K562 (cell line): ENCODE measurements at regions not wholly inside any gene's neighbourhood (a gene's known extent, or its start where the extent isn't known, plus 50 kb on each side); places are given as distances from the start of the nearest gene placed in this dataset.

Experiments used
- CBX3 ChIP-seq, 2 experiments: IDR thresholded peaks; 1 replicate in 1 of 2; 2 replicates in 1 of 2; pipeline ENCODE4 v1.6.1; 2012; ENCODE audit warnings: inconsistent platforms in 2 of 2, low read length in 2 of 2, borderline replicate concordance in 1 of 2, control low read depth in 1 of 2
- CHCHD3 ChIP-seq: fragments of 250-450 bp; sonication (Bioruptor Pico); IDR thresholded peaks from 2 replicates; pipeline ENCODE4 v2.1.2; 2022; ENCODE audit warnings: mild to moderate bottlenecking
- HIVEP1 ChIP-seq: fragments of 250-450 bp; sonication (Bioruptor Pico); IDR thresholded peaks from 2 replicates; pipeline ENCODE4 v1.4.0; 2020; ENCODE audit warnings: mild to moderate bottlenecking
- JUN ChIP-seq, 2 experiments: sonication (generic) in 1 of 2; formaldehyde crosslinking in 1 of 2; IDR thresholded peaks; 2 replicates each; pipeline versions ENCODE4 v1.6.1 to v1.8.0; 2012 to 2022; ENCODE audit warnings: borderline replicate concordance in 2 of 2, mild to moderate bottlenecking in 2 of 2, improper control_type of control experiment in 1 of 2, low read depth in 1 of 2, low read length in 1 of 2, missing genetic modification reagents in 1 of 2
- JUNB ChIP-seq: fragments of 450-650 bp; formaldehyde crosslinking; conservative IDR thresholded peaks from 2 replicates; pipeline ENCODE4 v1.4.0; 2020; ENCODE audit warnings: mild to moderate bottlenecking
- KLF6 ChIP-seq: fragments of 250-450 bp; sonication (Bioruptor Pico); IDR thresholded peaks from 2 replicates; pipeline ENCODE4 v1.4.0; 2020; ENCODE audit warnings: mild to moderate bottlenecking, moderate library complexity, borderline replicate concordance
- MAZ ChIP-seq, 2 experiments: fragments of 450-650 bp in 1 of 2; sonication (generic) in 1 of 2; formaldehyde crosslinking; IDR thresholded peaks in 1 of 2; conservative IDR thresholded peaks in 1 of 2; 2 replicates each; pipeline versions ENCODE4 v1.4.0 to v1.5.0; 2020; ENCODE audit warnings: mild to moderate bottlenecking in 1 of 2, missing genetic modification reagents in 1 of 2
- NR2C2 ChIP-seq, 2 experiments: fragments of 200-800 bp in 1 of 2; sonication (Bioruptor generic) in 1 of 2; sonication (generic) in 1 of 2; formaldehyde crosslinking in 1 of 2; IDR thresholded peaks; 2 replicates each; pipeline versions ENCODE4 v1.6.1 to v1.8.0; 2016 to 2022; ENCODE audit warnings: mild to moderate bottlenecking in 1 of 2, missing compliant biosample characterization in 1 of 2, missing genetic modification characterization in 1 of 2, missing genetic modification reagents in 1 of 2
- TAL1 ChIP-seq: fragments of 450-650 bp; IDR thresholded peaks from 2 replicates; pipeline ENCODE4 v1.6.1; 2016; ENCODE audit warnings: mild to moderate bottlenecking
- ZFP36 ChIP-seq: fragments of 150-350 bp; IDR thresholded peaks from 2 replicates; pipeline ENCODE4 v1.6.1; 2018; ENCODE audit warnings: low read length, low read depth; ENCODE audit not compliant: partially characterized antibody
- ZNF274 ChIP-seq: IDR thresholded peaks from 2 replicates; pipeline ENCODE4 v1.6.1; 2011; ENCODE audit warnings: low read depth, mild to moderate bottlenecking, low read length, moderate library complexity, borderline replicate concordance
- ZNF551 ChIP-seq: fragments of 250-450 bp; sonication (Bioruptor Pico); IDR thresholded peaks from 2 replicates; pipeline ENCODE4 v1.5.0; 2021; ENCODE audit warnings: mild to moderate bottlenecking, moderate library complexity
- ZNF586 ChIP-seq: fragments of 450-650 bp; formaldehyde crosslinking; conservative IDR thresholded peaks from 2 replicates; pipeline ENCODE4 v1.4.0; 2020; ENCODE audit warnings: mild to moderate bottlenecking, moderate library complexity
- TF ChIP-seq, protein P1 (sequence below): fragments of 250-450 bp; sonication (Bioruptor Pico); IDR thresholded peaks from 2 replicates; pipeline ENCODE4 v1.4.0; 2020
- TF ChIP-seq, protein P2 (sequence below): fragments of 450-650 bp; IDR thresholded peaks from 2 replicates; pipeline ENCODE4 v1.6.1; 2014; ENCODE audit warnings: low read depth, mild to moderate bottlenecking, moderate library complexity, borderline replicate concordance
- TF ChIP-seq, protein P3 (sequence below): fragments of 450-650 bp; conservative IDR thresholded peaks from 2 replicates; pipeline ENCODE4 v1.6.1; 2016; ENCODE audit warnings: missing genetic modification characterization, low read depth, mild to moderate bottlenecking, control low read depth, missing compliant biosample characterization

DNA sequence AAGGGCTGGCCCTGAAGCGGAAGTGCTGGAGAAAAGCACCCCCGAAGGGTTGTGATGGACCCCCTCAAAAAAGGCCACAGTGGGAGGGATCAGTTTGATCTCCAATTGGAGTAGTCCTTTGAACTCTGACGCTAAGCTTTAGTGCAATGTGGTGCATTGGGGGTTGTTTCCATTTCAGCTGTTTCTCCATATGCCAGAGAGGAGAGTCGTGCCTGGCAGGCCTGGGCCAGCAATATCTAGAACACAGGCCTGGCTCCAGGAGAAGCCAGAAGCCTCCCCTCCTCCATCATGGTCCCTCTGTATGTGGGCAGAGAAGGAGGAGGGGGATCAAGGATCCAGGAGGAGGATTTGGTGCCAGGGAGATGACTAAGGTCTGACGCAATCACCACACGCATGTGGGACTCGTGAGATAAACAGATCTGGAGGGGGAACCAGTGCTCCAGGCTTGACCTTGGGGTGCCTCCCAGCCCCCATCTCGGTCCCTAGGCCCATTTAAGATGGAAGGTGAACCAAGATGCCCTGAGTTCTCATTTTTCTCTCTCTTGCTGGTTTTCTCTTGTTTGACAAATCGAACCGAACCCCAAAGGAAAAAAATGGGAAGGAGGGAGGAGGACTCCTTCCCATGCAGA is 517.4 kb upstream of the JARID2 start (continued):
- TF ChIP-seq, protein P1, sequence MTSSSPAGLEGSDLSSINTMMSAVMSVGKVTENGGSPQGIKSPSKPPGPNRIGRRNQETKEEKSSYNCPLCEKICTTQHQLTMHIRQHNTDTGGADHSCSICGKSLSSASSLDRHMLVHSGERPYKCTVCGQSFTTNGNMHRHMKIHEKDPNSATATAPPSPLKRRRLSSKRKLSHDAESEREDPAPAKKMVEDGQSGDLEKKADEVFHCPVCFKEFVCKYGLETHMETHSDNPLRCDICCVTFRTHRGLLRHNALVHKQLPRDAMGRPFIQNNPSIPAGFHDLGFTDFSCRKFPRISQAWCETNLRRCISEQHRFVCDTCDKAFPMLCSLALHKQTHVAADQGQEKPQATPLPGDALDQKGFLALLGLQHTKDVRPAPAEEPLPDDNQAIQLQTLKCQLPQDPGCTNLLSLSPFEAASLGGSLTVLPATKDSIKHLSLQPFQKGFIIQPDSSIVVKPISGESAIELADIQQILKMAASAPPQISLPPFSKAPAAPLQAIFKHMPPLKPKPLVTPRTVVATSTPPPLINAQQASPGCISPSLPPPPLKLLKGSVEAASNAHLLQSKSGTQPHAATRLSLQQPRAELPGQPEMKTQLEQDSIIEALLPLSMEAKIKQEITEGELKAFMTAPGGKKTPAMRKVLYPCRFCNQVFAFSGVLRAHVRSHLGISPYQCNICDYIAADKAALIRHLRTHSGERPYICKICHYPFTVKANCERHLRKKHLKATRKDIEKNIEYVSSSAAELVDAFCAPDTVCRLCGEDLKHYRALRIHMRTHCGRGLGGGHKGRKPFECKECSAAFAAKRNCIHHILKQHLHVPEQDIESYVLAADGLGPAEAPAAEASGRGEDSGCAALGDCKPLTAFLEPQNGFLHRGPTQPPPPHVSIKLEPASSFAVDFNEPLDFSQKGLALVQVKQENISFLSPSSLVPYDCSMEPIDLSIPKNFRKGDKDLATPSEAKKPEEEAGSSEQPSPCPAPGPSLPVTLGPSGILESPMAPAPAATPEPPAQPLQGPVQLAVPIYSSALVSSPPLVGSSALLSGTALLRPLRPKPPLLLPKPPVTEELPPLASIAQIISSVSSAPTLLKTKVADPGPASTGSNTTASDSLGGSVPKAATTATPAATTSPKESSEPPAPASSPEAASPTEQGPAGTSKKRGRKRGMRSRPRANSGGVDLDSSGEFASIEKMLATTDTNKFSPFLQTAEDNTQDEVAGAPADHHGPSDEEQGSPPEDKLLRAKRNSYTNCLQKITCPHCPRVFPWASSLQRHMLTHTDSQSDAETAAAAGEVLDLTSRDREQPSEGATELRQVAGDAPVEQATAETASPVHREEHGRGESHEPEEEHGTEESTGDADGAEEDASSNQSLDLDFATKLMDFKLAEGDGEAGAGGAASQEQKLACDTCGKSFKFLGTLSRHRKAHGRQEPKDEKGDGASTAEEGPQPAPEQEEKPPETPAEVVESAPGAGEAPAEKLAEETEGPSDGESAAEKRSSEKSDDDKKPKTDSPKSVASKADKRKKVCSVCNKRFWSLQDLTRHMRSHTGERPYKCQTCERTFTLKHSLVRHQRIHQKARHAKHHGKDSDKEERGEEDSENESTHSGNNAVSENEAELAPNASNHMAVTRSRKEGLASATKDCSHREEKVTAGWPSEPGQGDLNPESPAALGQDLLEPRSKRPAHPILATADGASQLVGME (CRISPR knock-in tag) = peak; percentile 80; the same call in 1 of the 2 replicates
- TF ChIP-seq MAZ (CRISPR knock-in tag; conservative IDR thresholded peaks at IDR 0.05 in 1 of 2, IDR thresholded peaks at IDR 0.05 in 1 of 2) = peak in 1 of 2 experiments; percentile 59; a peak in 1 of 4 replicates
- peak; percentile 76; the same call in 1 of the 2 replicates for TF ChIP-seq KLF6 (CRISPR knock-in tag)
- TF ChIP-seq TAL1 = peak; percentile 65
- TF ChIP-seq, protein P2, sequence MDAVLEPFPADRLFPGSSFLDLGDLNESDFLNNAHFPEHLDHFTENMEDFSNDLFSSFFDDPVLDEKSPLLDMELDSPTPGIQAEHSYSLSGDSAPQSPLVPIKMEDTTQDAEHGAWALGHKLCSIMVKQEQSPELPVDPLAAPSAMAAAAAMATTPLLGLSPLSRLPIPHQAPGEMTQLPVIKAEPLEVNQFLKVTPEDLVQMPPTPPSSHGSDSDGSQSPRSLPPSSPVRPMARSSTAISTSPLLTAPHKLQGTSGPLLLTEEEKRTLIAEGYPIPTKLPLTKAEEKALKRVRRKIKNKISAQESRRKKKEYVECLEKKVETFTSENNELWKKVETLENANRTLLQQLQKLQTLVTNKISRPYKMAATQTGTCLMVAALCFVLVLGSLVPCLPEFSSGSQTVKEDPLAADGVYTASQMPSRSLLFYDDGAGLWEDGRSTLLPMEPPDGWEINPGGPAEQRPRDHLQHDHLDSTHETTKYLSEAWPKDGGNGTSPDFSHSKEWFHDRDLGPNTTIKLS = no peak
- TF ChIP-seq, protein P3, sequence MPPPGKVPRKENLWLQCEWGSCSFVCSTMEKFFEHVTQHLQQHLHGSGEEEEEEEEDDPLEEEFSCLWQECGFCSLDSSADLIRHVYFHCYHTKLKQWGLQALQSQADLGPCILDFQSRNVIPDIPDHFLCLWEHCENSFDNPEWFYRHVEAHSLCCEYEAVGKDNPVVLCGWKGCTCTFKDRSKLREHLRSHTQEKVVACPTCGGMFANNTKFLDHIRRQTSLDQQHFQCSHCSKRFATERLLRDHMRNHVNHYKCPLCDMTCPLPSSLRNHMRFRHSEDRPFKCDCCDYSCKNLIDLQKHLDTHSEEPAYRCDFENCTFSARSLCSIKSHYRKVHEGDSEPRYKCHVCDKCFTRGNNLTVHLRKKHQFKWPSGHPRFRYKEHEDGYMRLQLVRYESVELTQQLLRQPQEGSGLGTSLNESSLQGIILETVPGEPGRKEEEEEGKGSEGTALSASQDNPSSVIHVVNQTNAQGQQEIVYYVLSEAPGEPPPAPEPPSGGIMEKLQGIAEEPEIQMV (tag) = peak; percentile 62; the same call in 1 of the 2 replicates
- no peak for TF ChIP-seq CHCHD3 (CRISPR knock-in tag)
- no peak for TF ChIP-seq ZNF274
- TF ChIP-seq ZFP36 = no peak
- TF ChIP-seq JUN (IDR thresholded peaks at IDR 0.05; ENCODE audit: borderline replicate concordance, low read depth, low read length) = peak; percentile 84
- TF ChIP-seq JUN (CRISPR knock-in tag; IDR thresholded peaks at IDR 0.05; ENCODE audit: borderline replicate concordance) = no peak
- peak in 1 of 2 experiments; percentile 54; a peak in 1 of 3 replicates for TF ChIP-seq CBX3 (IDR thresholded peaks at IDR 0.05; ENCODE audit: borderline replicate concordance in 1 of 2, low read length in 2 of 2)
- 0 out of 2 replicates have a peak, but pooled peaks have one; percentile 9 for TF ChIP-seq HIVEP1 (CRISPR knock-in tag)
- 0 out of 2 replicates have a peak, but pooled peaks have one; percentile 16 for TF ChIP-seq ZNF586 (CRISPR knock-in tag)
- no peak for TF ChIP-seq ZNF551 (CRISPR knock-in tag)
- no peak for TF ChIP-seq NR2C2 (CRISPR knock-in tag; IDR thresholded peaks at IDR 0.05)
- peak; percentile 89 for TF ChIP-seq NR2C2 (tag; IDR thresholded peaks at IDR 0.05)
- TF ChIP-seq JUNB (CRISPR knock-in tag) = peak; percentile 64
